Trophoblast cell (in vitro differentiated cells and primary cell): ENCODE measurements at regions not wholly inside any gene's neighbourhood (a gene's known extent, or its start where the extent isn't known, plus 50 kb on each side); places are given as distances from the start of the nearest gene placed in this dataset.

ENCODE experiments used
- DNase-seq, 2 donors: peaks; one replicate each; pipeline ENCODE4 v3.0.0-alpha.2; 2016
- H2AFZ ChIP-seq: 2 replicates; pipeline ENCODE4 v1.6.1; 2013; ENCODE audit warnings: low read length, moderate library complexity, mild to moderate bottlenecking; ENCODE audit not compliant: insufficient read depth, poor library complexity
- H2AK5ac ChIP-seq: 2 replicates; pipeline ENCODE4 v1.6.1; 2013; ENCODE audit warnings: mild to moderate bottlenecking, low read length
- H2BK120ac ChIP-seq: 2 replicates; pipeline ENCODE4 v1.6.1; 2013; ENCODE audit warnings: low read length, mild to moderate bottlenecking, moderate library complexity; ENCODE audit not compliant: insufficient read depth, poor library complexity
- H2BK12ac ChIP-seq: 2 replicates; pipeline ENCODE4 v1.6.1; 2013; ENCODE audit warnings: mild to moderate bottlenecking, low read length, moderate library complexity
- H2BK5ac ChIP-seq: 2 replicates; pipeline ENCODE4 v1.6.1; 2013; ENCODE audit warnings: low read length, low read depth, moderate library complexity, mild to moderate bottlenecking; ENCODE audit not compliant: poor library complexity
- H3K14ac ChIP-seq: 2 replicates; pipeline ENCODE4 v1.6.1; 2013; ENCODE audit warnings: mild to moderate bottlenecking, low read length
- H3K18ac ChIP-seq: 2 replicates; pipeline ENCODE4 v1.6.1; 2013; ENCODE audit warnings: mild to moderate bottlenecking, low read length
- H3K23ac ChIP-seq: 2 replicates; pipeline ENCODE4 v1.6.1; 2013; ENCODE audit warnings: low read length
- H3K27ac ChIP-seq: 2 replicates; pipeline ENCODE4 v1.5.1; 2013; ENCODE audit warnings: low read depth, mild to moderate bottlenecking, inconsistent platforms, low read length, moderate library complexity
- H3K27me3 ChIP-seq: 2 replicates; pipeline ENCODE4 v1.6.1; 2013; ENCODE audit warnings: inconsistent platforms, mild to moderate bottlenecking, low read length, moderate library complexity; ENCODE audit not compliant: insufficient read depth
- H3K36me3 ChIP-seq, 2 experiments: 1 replicate in 1 of 2; 2 replicates in 1 of 2; pipeline ENCODE4 v1.6.1; 2013; ENCODE audit warnings: low read length in 2 of 2, mild to moderate bottlenecking in 2 of 2, moderate library complexity in 1 of 2; ENCODE audit not compliant: insufficient read depth in 2 of 2, control insufficient read depth in 1 of 2
- H3K4ac ChIP-seq: 2 replicates; pipeline ENCODE4 v1.6.1; 2013; ENCODE audit warnings: low read depth, mild to moderate bottlenecking, low read length, moderate library complexity
- H3K4me1 ChIP-seq, 2 experiments: 1 replicate in 1 of 2; 2 replicates in 1 of 2; pipeline ENCODE4 v1.6.1; 2013; ENCODE audit warnings: low read length in 2 of 2, mild to moderate bottlenecking in 2 of 2, moderate library complexity in 1 of 2; ENCODE audit not compliant: insufficient read depth in 2 of 2, control insufficient read depth in 1 of 2
- H3K4me2 ChIP-seq: 2 replicates; pipeline ENCODE4 v1.6.1; 2013; ENCODE audit warnings: inconsistent platforms, mild to moderate bottlenecking, low read length, moderate library complexity
- H3K4me3 ChIP-seq: 2 replicates; pipeline ENCODE4 v1.5.1; 2013; ENCODE audit warnings: mild to moderate bottlenecking, low read depth, low read length, inconsistent platforms
- H3K79me1 ChIP-seq: one replicate; pipeline ENCODE4 v1.6.1; 2013; ENCODE audit warnings: low read length
- H3K79me2 ChIP-seq: 2 replicates; pipeline ENCODE4 v1.6.1; 2013; ENCODE audit warnings: low read length, mild to moderate bottlenecking; ENCODE audit not compliant: control insufficient read depth, insufficient read depth, poor library complexity
- H3K9ac ChIP-seq: 2 replicates; pipeline ENCODE4 v1.6.1; 2013; ENCODE audit warnings: mild to moderate bottlenecking, low read length
- H3K9me3 ChIP-seq: 2 replicates; pipeline ENCODE4 v1.6.1; 2013; ENCODE audit warnings: low read depth, mild to moderate bottlenecking, control low read depth, inconsistent platforms, low read length; ENCODE audit not compliant: insufficient read depth
- H4K12ac ChIP-seq: 2 replicates; pipeline ENCODE4 v1.6.1; 2013; ENCODE audit warnings: low read depth, mild to moderate bottlenecking, low read length, moderate library complexity
- H4K8ac ChIP-seq: 2 replicates; pipeline ENCODE4 v1.6.1; 2013; ENCODE audit warnings: low read depth, mild to moderate bottlenecking, low read length, moderate library complexity
- H4K91ac ChIP-seq: one replicate; pipeline ENCODE4 v1.6.1; 2013; ENCODE audit warnings: low read depth, mild to moderate bottlenecking, low read length, moderate library complexity
- WGBS: extraction: QIAGEN DNeasy Blood & Tissue Kit; methylation state at CpG from one replicate; pipeline ENCODE4 v1.1.7; 2013; ENCODE audit warnings: missing lambda C conversion rate; ENCODE audit not compliant: insufficient read length, insufficient coverage; ENCODE audit errors: extremely low coverage; 5-methylcytosine and 5-hydroxymethylcytosine counted together

GRCh38 chr6:92748131-92748530 is 671.2 kb downstream of the EPHA7 start:
- Histone ChIP-seq H3K36me3 (no peaks in the 10 kb centered on the region), H3K14ac (no peak overlapping the region), H2AFZ (no peak overlapping the region), H4K12ac (no peak overlapping the region), H3K4me1 (no peaks in the 10 kb centered on the region), H4K91ac (no peak overlapping the region), H2AK5ac (no peak overlapping the region), H3K4me2 (no peak overlapping the region), H3K9me3 (no peaks in the 10 kb centered on the region), H2BK12ac (no peak overlapping the region), H3K79me1 (no peaks in the 10 kb centered on the region), H3K18ac (no peak overlapping the region), H2BK120ac (no peak overlapping the region), H3K27me3 (no peaks in the 10 kb centered on the region), H3K9ac (no peak overlapping the region), H2BK5ac (no peak overlapping the region), H3K23ac (no peak overlapping the region), H3K4me3 (no peak overlapping the region), H3K79me2 (no peaks in the 10 kb centered on the region), H3K27ac (no peak overlapping the region), H3K4ac (no peak overlapping the region), H4K8ac (no peak overlapping the region)
- no CpG with 5 or more reads among the region's 1 CpG for WGBS
- no peak for DNase-seq

DNA sequence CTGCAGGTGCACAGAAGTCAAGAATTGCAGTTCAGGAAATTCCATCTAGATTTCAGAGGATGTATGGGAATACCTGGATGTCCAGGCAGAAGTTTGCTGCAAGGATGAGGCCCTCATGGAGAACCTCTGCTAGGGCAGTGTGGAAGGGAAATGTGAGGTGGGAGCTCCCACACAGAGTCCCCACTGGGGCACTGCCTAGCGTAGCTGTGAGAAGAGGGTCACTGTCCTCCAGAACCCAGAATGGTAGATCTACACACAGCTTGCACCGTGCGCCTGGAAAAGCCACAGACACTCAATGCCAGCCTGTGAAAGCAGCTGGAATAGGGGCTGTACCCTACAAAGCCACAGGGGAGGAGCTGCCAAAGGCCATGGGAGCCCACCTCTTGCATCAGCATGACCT is 681.4 kb downstream of the EPHA7 start:
- peaks cover 6% of the 10 kb centered on the region for H3K9me3 ChIP-seq
- H3K79me1 ChIP-seq = no peaks in the 10 kb centered on the region
- no peaks in the 10 kb centered on the region for H3K36me3 ChIP-seq
- no peak overlapping the region for H2BK5ac ChIP-seq
- no peak for DNase-seq
- no peak overlapping the region for H2AK5ac ChIP-seq
- WGBS = no CpG with 5 or more reads among the region's 3 CpGs
- no peak overlapping the region for H4K12ac ChIP-seq
- H3K9ac ChIP-seq = no peak overlapping the region
- H3K27me3 ChIP-seq = no peaks in the 10 kb centered on the region
- H4K8ac ChIP-seq = no peak overlapping the region
- no peak overlapping the region for H2BK12ac ChIP-seq
- no peak overlapping the region for H2BK120ac ChIP-seq
- no peak overlapping the region for H3K4me2 ChIP-seq
- H2AFZ ChIP-seq = no peak overlapping the region
- H3K4me3 ChIP-seq = no peak overlapping the region
- H3K27ac ChIP-seq = no peak overlapping the region
- no peaks in the 10 kb centered on the region for H3K4me1 ChIP-seq
- no peak overlapping the region for H4K91ac ChIP-seq
- H3K79me2 ChIP-seq = no peaks in the 10 kb centered on the region
- no peak overlapping the region for H3K23ac ChIP-seq
- no peak overlapping the region for H3K18ac ChIP-seq
- H3K4ac ChIP-seq = no peak overlapping the region
- H3K14ac ChIP-seq = no peak overlapping the region

GRCh38 chr6:92723390-92723931 is 695.9 kb downstream of the EPHA7 start:
- H3K4me1 ChIP-seq = no peaks in the 10 kb centered on the region
- no peak overlapping the region for H4K91ac ChIP-seq
- H3K27ac ChIP-seq = no peak overlapping the region
- no peak overlapping the region for H3K18ac ChIP-seq
- H2AFZ ChIP-seq = no peak overlapping the region
- no peak overlapping the region for H3K4me3 ChIP-seq
- no peaks in the 10 kb centered on the region for H3K79me1 ChIP-seq
- no peaks in the 10 kb centered on the region for H3K79me2 ChIP-seq
- no peak overlapping the region for H2AK5ac ChIP-seq
- no peak overlapping the region for H3K4me2 ChIP-seq
- H4K8ac ChIP-seq = no peak overlapping the region
- no peak overlapping the region for H2BK5ac ChIP-seq
- H3K23ac ChIP-seq = no peak overlapping the region
- no CpG with 5 or more reads among the region's 45 CpGs for WGBS
- H4K12ac ChIP-seq = peak overlapping the region; percentile 7
- no peak overlapping the region for H3K14ac ChIP-seq
- peaks cover 2% of the 10 kb centered on the region for H3K9me3 ChIP-seq
- DNase-seq = no peak
- H3K4ac ChIP-seq = no peak overlapping the region
- H3K36me3 ChIP-seq = no peaks in the 10 kb centered on the region
- no peaks in the 10 kb centered on the region for H3K27me3 ChIP-seq
- no peak overlapping the region for H3K9ac ChIP-seq
- no peak overlapping the region for H2BK12ac ChIP-seq
- no peak overlapping the region for H2BK120ac ChIP-seq

GRCh38 chr6:92719773-92720172 is 699.6 kb downstream of the EPHA7 start:
- H3K23ac ChIP-seq = no peak overlapping the region
- no peak overlapping the region for H3K18ac ChIP-seq
- no peaks in the 10 kb centered on the region for H3K4me1 ChIP-seq
- H2AK5ac ChIP-seq = no peak overlapping the region
- H2BK12ac ChIP-seq = no peak overlapping the region
- no peak overlapping the region for H4K8ac ChIP-seq
- DNase-seq = no peak
- no peak overlapping the region for H3K4me2 ChIP-seq
- H2BK5ac ChIP-seq = no peak overlapping the region
- no peak overlapping the region for H2AFZ ChIP-seq
- no peak overlapping the region for H4K12ac ChIP-seq
- no peak overlapping the region for H3K14ac ChIP-seq
- no peaks in the 10 kb centered on the region for H3K79me1 ChIP-seq
- H2BK120ac ChIP-seq = no peak overlapping the region
- no peaks in the 10 kb centered on the region for H3K79me2 ChIP-seq
- H3K4me3 ChIP-seq = no peak overlapping the region
- no CpG with 5 or more reads among the region's 3 CpGs for WGBS
- no peak overlapping the region for H3K27ac ChIP-seq
- H3K4ac ChIP-seq = no peak overlapping the region
- H3K9ac ChIP-seq = no peak overlapping the region
- no peak overlapping the region for H4K91ac ChIP-seq
- H3K36me3 ChIP-seq = no peaks in the 10 kb centered on the region
- H3K9me3 ChIP-seq = peaks cover 2% of the 10 kb centered on the region
- no peaks in the 10 kb centered on the region for H3K27me3 ChIP-seq
